ENCODE measurements at regions not wholly inside any gene's neighbourhood (a gene's known extent, or its start where the extent isn't known, plus 50 kb on each side); places are given as distances from the start of the nearest gene placed in this dataset.

- TF ChIP-seq ZNF423 (tag by site-specific recombination; IDR thresholded peaks at IDR 0.05): no peak
- TF ChIP-seq CTCF (tag by site-specific recombination; IDR thresholded peaks at IDR 0.05): no peak
- TF ChIP-seq ZNF670 (tag by site-specific recombination; IDR thresholded peaks at IDR 0.05; ENCODE audit: low read depth): no peak
- no peak for TF ChIP-seq ZFP41 (tag by site-specific recombination; IDR thresholded peaks at IDR 0.05; ENCODE audit: borderline replicate concordance)
- no peak for TF ChIP-seq TCF7L2 (IDR thresholded peaks at IDR 0.05; ENCODE audit: borderline replicate concordance, low read depth, low read length)
- TF ChIP-seq ZNF24 (tag by site-specific recombination; IDR thresholded peaks at IDR 0.05): no peak
These were observed 272.1 kb upstream of the SORCS1 start for GRCh38 chr10:107436568-107436967.
